HCT116 (cell line): ENCODE measurements at regions not wholly inside any gene's neighbourhood (a gene's known extent, or its start where the extent isn't known, plus 50 kb on each side); places are given as distances from the start of the nearest gene placed in this dataset.

Experiments used
- ATAC-seq: fragments of 200-7000 bp; cut with Tn5 transposase; 2 replicates; pipeline ENCODE4 v1.9.1; 2020; ENCODE audit warnings: mild to moderate bottlenecking, moderate library complexity
- BruUV-seq: library from RNA; stranded (reverse); fragments of 400-500 nt; replicated peaks from 2 replicates; lab custom pipeline; 2021; lab: Mats Ljungman, UMichigan
- CTCF ChIA-PET: fragments of 300-600 bp; sonication (Branson Sonifier 250); formaldehyde crosslinking; loops from one replicate; lab custom pipeline; 2021; ENCODE audit warnings: antibody characterized with exemption; lab: Charles Lee
- POLR2A ChIA-PET: fragments of 300-600, 350-600 bp; sonication (Branson Sonifier 250); formaldehyde crosslinking; loops from one replicate; lab custom pipeline; 2021; ENCODE audit warnings: antibody characterized with exemption; lab: Charles Lee
- RAD21 ChIA-PET, 2 experiments: fragments of 300-600 bp; sonication (Branson Sonifier 250); formaldehyde crosslinking; loops; one replicate each; lab custom pipeline; 2023; ENCODE audit warnings: low total read pairs in 2 of 2; ENCODE audit not compliant: uncharacterized antibody in 2 of 2, unreplicated experiment in 2 of 2, low non-redundant PET in 1 of 2; lab: Charles Lee
- DNase-seq: peaks from one replicate; pipeline ENCODE4 v3.0.0-alpha.2; 2010; ENCODE audit warnings: low read depth, low spot score
- H2AFZ ChIP-seq: fragments of 200-600 bp; shearing (Covaris generic), sonication (generic); 2 replicates; pipeline ENCODE4 v1.6.1; 2017; ENCODE audit warnings: low read depth, mixed run types, mixed read lengths, antibody characterized with exemption, low read length; ENCODE audit not compliant: poor library complexity, severe bottlenecking
- H3K27ac ChIP-seq: 2 replicates; pipeline ENCODE4 v1.5.1; 2012; ENCODE audit warnings: low read depth, low read length
- H3K27me3 ChIP-seq: fragments of 200-600 bp; sonication (generic); 2 replicates; pipeline ENCODE4 v1.6.1; 2016; ENCODE audit warnings: mixed run types, low read length, mixed read lengths; ENCODE audit not compliant: insufficient read depth
- H3K36me3 ChIP-seq, 2 experiments: fragments of 200-500 bp in 1 of 2; fragments of 200-600 bp in 1 of 2; sonication (Bioruptor generic) in 1 of 2; sonication (generic) in 1 of 2; 2 replicates each; pipeline versions ENCODE4 v1.5.1 to v1.6.1; 2014 to 2016; ENCODE audit warnings: low read length in 2 of 2, inconsistent platforms in 1 of 2, mixed read lengths in 1 of 2, mixed run types in 1 of 2; ENCODE audit not compliant: insufficient read depth in 2 of 2, control insufficient read depth in 1 of 2
- H3K4me1 ChIP-seq, 2 experiments: fragments of 200-600 bp in 1 of 2; sonication (generic) in 1 of 2; 2 replicates each; pipeline versions ENCODE4 v1.5.1 to v1.6.1; 2012 to 2017; ENCODE audit warnings: low read length in 2 of 2, inconsistent platforms in 1 of 2, mild to moderate bottlenecking in 1 of 2, mixed read lengths in 1 of 2, mixed run types in 1 of 2, moderate library complexity in 1 of 2; ENCODE audit not compliant: insufficient read depth in 2 of 2, control insufficient read depth in 1 of 2
- H3K4me2 ChIP-seq: fragments of 200-600 bp; sonication (generic); 2 replicates; pipeline ENCODE4 v1.6.1; 2017; ENCODE audit warnings: mixed run types, low read length, mixed read lengths
- H3K4me3 ChIP-seq, 2 experiments: fragments of 200-600 bp in 1 of 2; sonication (generic) in 1 of 2; replicated peaks in 1 of 2; 2 replicates each; pipeline ENCODE4 v1.5.1; 2011 to 2016; ENCODE audit warnings: low read length in 2 of 2, control low read depth in 1 of 2, low read depth in 1 of 2, mild to moderate bottlenecking in 1 of 2, mixed read lengths in 1 of 2, mixed run types in 1 of 2
- H3K79me2 ChIP-seq: fragments of 200-600 bp; sonication (generic); 2 replicates; pipeline ENCODE4 v1.6.1; 2017; ENCODE audit warnings: mild to moderate bottlenecking, mixed run types, low read length, moderate library complexity, mixed read lengths; ENCODE audit not compliant: insufficient read depth
- H3K9ac ChIP-seq: fragments of 200-600 bp; sonication (generic); 2 replicates; pipeline ENCODE4 v1.6.1; 2016; ENCODE audit warnings: low read length, mixed read lengths
- H3K9me2 ChIP-seq: fragments of 200-600 bp; sonication (generic), shearing (Covaris generic); 2 replicates; pipeline ENCODE4 v1.6.1; 2017; ENCODE audit warnings: mixed run types, mild to moderate bottlenecking, moderate library complexity; ENCODE audit not compliant: insufficient read depth
- H3K9me3 ChIP-seq, 2 experiments: fragments of 200-500 bp in 1 of 2; fragments of 200-600 bp in 1 of 2; sonication (Bioruptor generic) in 1 of 2; sonication (generic) in 1 of 2; 2 replicates each; pipeline ENCODE4 v1.6.1; 2014 to 2017; ENCODE audit warnings: low read length in 2 of 2, mixed read lengths in 2 of 2, inconsistent platforms in 1 of 2, low read depth in 1 of 2, mild to moderate bottlenecking in 1 of 2, mixed run types in 1 of 2, moderate library complexity in 1 of 2; ENCODE audit not compliant: control insufficient read depth in 1 of 2, insufficient read depth in 1 of 2
- H4K20me1 ChIP-seq: fragments of 200-600 bp; sonication (generic), shearing (Covaris generic); 2 replicates; pipeline ENCODE4 v1.6.1; 2017; ENCODE audit warnings: mixed run types, mild to moderate bottlenecking, moderate library complexity; ENCODE audit not compliant: insufficient read depth
- ELF1 ChIP-seq: IDR thresholded peaks from 2 replicates; pipeline ENCODE4 v1.6.1; 2012; ENCODE audit warnings: low read depth, borderline replicate concordance
- EZH2 ChIP-seq: fragments of 200-600 bp; sonication (generic); IDR thresholded peaks from 2 replicates; pipeline ENCODE4 v1.6.1; 2017; ENCODE audit warnings: antibody characterized with exemption, mixed run types
- JUND ChIP-seq: IDR thresholded peaks from 2 replicates; pipeline ENCODE4 v1.6.1; 2012
- POLR2A ChIP-seq: IDR thresholded peaks from 2 replicates; pipeline ENCODE4 v1.7.0; 2011; ENCODE audit warnings: borderline replicate concordance; ENCODE audit not compliant: insufficient read depth, insufficient read length; ENCODE audit errors: extremely low read depth
- SP1 ChIP-seq: IDR thresholded peaks from 2 replicates; pipeline ENCODE4 v1.6.1; 2012; ENCODE audit warnings: low read depth
- SRF ChIP-seq: IDR thresholded peaks from 2 replicates; pipeline ENCODE4 v1.6.1; 2012; ENCODE audit warnings: low read depth
- TCF7L2 ChIP-seq: IDR thresholded peaks from 2 replicates; pipeline ENCODE4 v1.7.0; 2011; ENCODE audit warnings: borderline replicate concordance, inconsistent platforms; ENCODE audit not compliant: insufficient read depth, insufficient read length; ENCODE audit errors: extremely low read depth
- ZFX ChIP-seq: fragments of 450-650 bp; IDR thresholded peaks from 2 replicates; pipeline ENCODE4 v1.6.1; 2017
- ZNF274 ChIP-seq: fragments of 200-500 bp; sonication (Bioruptor generic); IDR thresholded peaks from 2 replicates; pipeline ENCODE4 v1.6.1; 2014; ENCODE audit warnings: mild to moderate bottlenecking, low read depth, low read length, inconsistent platforms
- intact Hi-C: fragments of 100-400 bp; cut with micrococcal nuclease; formaldehyde crosslinking; loops from 2 replicates; pipeline ENCODE4 v1.10.0; 2022
- TF ChIP-seq, protein P1 (sequence below), 3 experiments: fragments of 200-600 bp in 1 of 3; sonication (generic) in 1 of 3; IDR thresholded peaks in 2 of 3; conservative IDR thresholded peaks in 1 of 3; 2 replicates each; pipeline ENCODE4 v1.5.1; 2012 to 2017; ENCODE audit warnings: low read depth in 2 of 3, low read length in 2 of 3, antibody characterized with exemption in 1 of 3, borderline replicate concordance in 1 of 3, control low read depth in 1 of 3, mild to moderate bottlenecking in 1 of 3, mixed read lengths in 1 of 3, mixed run types in 1 of 3, moderate library complexity in 1 of 3; ENCODE audit not compliant: insufficient read depth in 1 of 3
- TF ChIP-seq, protein P2 (sequence below): IDR thresholded peaks from 2 replicates; pipeline ENCODE4 v1.6.1; 2012

GRCh38 chr4:82276332-82276640 lies 97.5 kb downstream of the HNRNPD start:
- no peak overlapping the region for H3K4me3 ChIP-seq
- ChIA-PET RAD21 (no interaction called here), CTCF (interaction anchor here (1.0 kb wide), 1 partner anchor 9 kb away, joined by 4 read pairs; no protein-coding TSS in a partner anchor), POLR2A (no interaction called here)
- H3K9me2 ChIP-seq = no peaks in the 10 kb centered on the region
- no TSS peak for BruUV-seq
- no peaks in the 10 kb centered on the region for H3K9me3 ChIP-seq
- no peak overlapping the region for H2AFZ ChIP-seq
- H3K9ac ChIP-seq = no peak overlapping the region
- no peak overlapping the region for H3K4me2 ChIP-seq
- H4K20me1 ChIP-seq = no peaks in the 10 kb centered on the region
- H3K79me2 ChIP-seq = no peaks in the 10 kb centered on the region
- TF ChIP-seq ZFX = no peak
- TF ChIP-seq, protein P1, sequence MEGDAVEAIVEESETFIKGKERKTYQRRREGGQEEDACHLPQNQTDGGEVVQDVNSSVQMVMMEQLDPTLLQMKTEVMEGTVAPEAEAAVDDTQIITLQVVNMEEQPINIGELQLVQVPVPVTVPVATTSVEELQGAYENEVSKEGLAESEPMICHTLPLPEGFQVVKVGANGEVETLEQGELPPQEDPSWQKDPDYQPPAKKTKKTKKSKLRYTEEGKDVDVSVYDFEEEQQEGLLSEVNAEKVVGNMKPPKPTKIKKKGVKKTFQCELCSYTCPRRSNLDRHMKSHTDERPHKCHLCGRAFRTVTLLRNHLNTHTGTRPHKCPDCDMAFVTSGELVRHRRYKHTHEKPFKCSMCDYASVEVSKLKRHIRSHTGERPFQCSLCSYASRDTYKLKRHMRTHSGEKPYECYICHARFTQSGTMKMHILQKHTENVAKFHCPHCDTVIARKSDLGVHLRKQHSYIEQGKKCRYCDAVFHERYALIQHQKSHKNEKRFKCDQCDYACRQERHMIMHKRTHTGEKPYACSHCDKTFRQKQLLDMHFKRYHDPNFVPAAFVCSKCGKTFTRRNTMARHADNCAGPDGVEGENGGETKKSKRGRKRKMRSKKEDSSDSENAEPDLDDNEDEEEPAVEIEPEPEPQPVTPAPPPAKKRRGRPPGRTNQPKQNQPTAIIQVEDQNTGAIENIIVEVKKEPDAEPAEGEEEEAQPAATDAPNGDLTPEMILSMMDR (IDR thresholded peaks at IDR 0.05 in 2 of 3, conservative IDR thresholded peaks at IDR 0.05 in 1 of 3; ENCODE audit: borderline replicate concordance in 1 of 3, insufficient read depth in 1 of 3, low read depth in 2 of 3, low read length in 2 of 3) = no peak
- no peak for TF ChIP-seq EZH2
- TF ChIP-seq, protein P2, sequence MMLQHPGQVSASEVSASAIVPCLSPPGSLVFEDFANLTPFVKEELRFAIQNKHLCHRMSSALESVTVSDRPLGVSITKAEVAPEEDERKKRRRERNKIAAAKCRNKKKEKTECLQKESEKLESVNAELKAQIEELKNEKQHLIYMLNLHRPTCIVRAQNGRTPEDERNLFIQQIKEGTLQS = no peak
- TF ChIP-seq POLR2A = no peak
- no peak for TF ChIP-seq ZNF274
- TF ChIP-seq SRF = no peak
- TF ChIP-seq JUND = no peak
- TF ChIP-seq ELF1 = no peak
- TF ChIP-seq TCF7L2 = no peak
- TF ChIP-seq SP1 = no peak
- no peaks in the 10 kb centered on the region for H3K36me3 ChIP-seq
- ATAC-seq (no peak), DNase-seq (no peak)
- intact Hi-C loops = no loop called here
- H3K27me3 ChIP-seq = peaks cover 13% of the 10 kb centered on the region
- H3K27ac ChIP-seq = no peak overlapping the region
- H3K4me1 ChIP-seq = no peaks in the 10 kb centered on the region
